ENCODE measurements at regions not wholly inside any gene's neighbourhood (a gene's known extent, or its start where the extent isn't known, plus 50 kb on each side); places are given as distances from the start of the nearest gene placed in this dataset.

GRCh38 chr6:76506808-76507207 lies 434.3 kb upstream of the IMPG1 start:
- TF ChIP-seq CTCF (IDR thresholded peaks at IDR 0.05; ENCODE audit: low read depth, low read length) (no peak), EZH2phosphoT487 (IDR thresholded peaks at IDR 0.05; ENCODE audit: low read depth) (no peak)

All from OCI-LY3 (cell line).